ENCODE measurements at regions not wholly inside any gene's neighbourhood (a gene's known extent, or its start where the extent isn't known, plus 50 kb on each side); places are given as distances from the start of the nearest gene placed in this dataset.

DNA sequence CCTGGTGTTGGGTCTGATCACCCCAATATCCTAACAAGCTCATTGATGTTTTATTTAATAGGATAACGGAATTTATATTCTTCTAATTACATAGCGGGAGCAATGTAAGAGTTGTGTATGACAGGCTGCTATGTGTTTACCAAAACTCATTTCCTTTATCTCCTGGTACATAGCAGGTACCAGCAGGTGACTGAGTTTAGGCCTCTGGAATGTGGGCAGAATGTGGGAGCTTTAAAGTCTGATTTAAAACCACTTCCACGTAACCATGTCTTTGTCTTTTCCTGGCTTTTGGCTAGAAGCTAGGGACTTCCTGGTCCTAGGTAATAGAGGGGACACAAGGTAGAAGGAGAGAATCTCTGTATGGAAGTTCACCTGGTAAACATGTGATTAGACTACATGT, 504.6 kb upstream of the SYNCRIP start:
- TF ChIP-seq POLR2A (IDR thresholded peaks at IDR 0.05) = no peak
- TF ChIP-seq, protein P1, sequence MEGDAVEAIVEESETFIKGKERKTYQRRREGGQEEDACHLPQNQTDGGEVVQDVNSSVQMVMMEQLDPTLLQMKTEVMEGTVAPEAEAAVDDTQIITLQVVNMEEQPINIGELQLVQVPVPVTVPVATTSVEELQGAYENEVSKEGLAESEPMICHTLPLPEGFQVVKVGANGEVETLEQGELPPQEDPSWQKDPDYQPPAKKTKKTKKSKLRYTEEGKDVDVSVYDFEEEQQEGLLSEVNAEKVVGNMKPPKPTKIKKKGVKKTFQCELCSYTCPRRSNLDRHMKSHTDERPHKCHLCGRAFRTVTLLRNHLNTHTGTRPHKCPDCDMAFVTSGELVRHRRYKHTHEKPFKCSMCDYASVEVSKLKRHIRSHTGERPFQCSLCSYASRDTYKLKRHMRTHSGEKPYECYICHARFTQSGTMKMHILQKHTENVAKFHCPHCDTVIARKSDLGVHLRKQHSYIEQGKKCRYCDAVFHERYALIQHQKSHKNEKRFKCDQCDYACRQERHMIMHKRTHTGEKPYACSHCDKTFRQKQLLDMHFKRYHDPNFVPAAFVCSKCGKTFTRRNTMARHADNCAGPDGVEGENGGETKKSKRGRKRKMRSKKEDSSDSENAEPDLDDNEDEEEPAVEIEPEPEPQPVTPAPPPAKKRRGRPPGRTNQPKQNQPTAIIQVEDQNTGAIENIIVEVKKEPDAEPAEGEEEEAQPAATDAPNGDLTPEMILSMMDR (IDR thresholded peaks at IDR 0.05) = no peak
